ENCODE measurements at regions not wholly inside any gene's neighbourhood (a gene's known extent, or its start where the extent isn't known, plus 50 kb on each side); places are given as distances from the start of the nearest gene placed in this dataset.
A peak's percentile ranks its signal among the peaks of the same experiment; 100 is the strongest.

GRCh38 chr3:73284472-73284871 lies 223.0 kb downstream of the EBLN2 start:
- Histone ChIP-seq H3K4me3 (ENCODE audit: insufficient read length, low read depth) (no peak overlapping the region), H3K4me1 (ENCODE audit: insufficient read depth, insufficient read length) (peaks cover 3% of the 10 kb centered on the region), H3K9me3 (ENCODE audit: insufficient read depth, low read length) (no peaks in the 10 kb centered on the region), H3K9ac (ENCODE audit: insufficient read length, low read depth) (no peak overlapping the region), H3K36me3 (ENCODE audit: insufficient read depth, insufficient read length, low read length) (no peaks in the 10 kb centered on the region), H3K27me3 (ENCODE audit: insufficient read depth, insufficient read length) (no peaks in the 10 kb centered on the region)
- DNase-seq (ENCODE audit: low read depth, low spot score) = no peak
- TF ChIP-seq ZNF274 (IDR thresholded peaks at IDR 0.05; ENCODE audit: low read depth, low read length) = no peak

GRCh38 chr3:73291541-73291940 lies 230.1 kb downstream of the EBLN2 start:
- DNase-seq (ENCODE audit: low read depth, low spot score) = no peak
- TF ChIP-seq SUZ12 (IDR thresholded peaks at IDR 0.05; ENCODE audit: extremely low read depth, insufficient read depth, insufficient read length) = no peak
- no peak for TF ChIP-seq YY1 (IDR thresholded peaks at IDR 0.05; ENCODE audit: insufficient read depth, insufficient read length)
- TF ChIP-seq ZNF274 (IDR thresholded peaks at IDR 0.05; ENCODE audit: low read depth, low read length) = no peak
- H3K36me3 ChIP-seq (ENCODE audit: insufficient read depth, insufficient read length, low read length) = no peaks in the 10 kb centered on the region
- H3K27me3 ChIP-seq (ENCODE audit: insufficient read depth, insufficient read length) = no peaks in the 10 kb centered on the region
- H3K9me3 ChIP-seq (ENCODE audit: insufficient read depth, low read length) = no peaks in the 10 kb centered on the region
- H3K4me3 ChIP-seq (ENCODE audit: insufficient read length, low read depth) = no peak overlapping the region
- no peak overlapping the region for H3K9ac ChIP-seq (ENCODE audit: insufficient read length, low read depth)
- H3K4me1 ChIP-seq (ENCODE audit: insufficient read depth, insufficient read length) = no peaks in the 10 kb centered on the region

DNA sequence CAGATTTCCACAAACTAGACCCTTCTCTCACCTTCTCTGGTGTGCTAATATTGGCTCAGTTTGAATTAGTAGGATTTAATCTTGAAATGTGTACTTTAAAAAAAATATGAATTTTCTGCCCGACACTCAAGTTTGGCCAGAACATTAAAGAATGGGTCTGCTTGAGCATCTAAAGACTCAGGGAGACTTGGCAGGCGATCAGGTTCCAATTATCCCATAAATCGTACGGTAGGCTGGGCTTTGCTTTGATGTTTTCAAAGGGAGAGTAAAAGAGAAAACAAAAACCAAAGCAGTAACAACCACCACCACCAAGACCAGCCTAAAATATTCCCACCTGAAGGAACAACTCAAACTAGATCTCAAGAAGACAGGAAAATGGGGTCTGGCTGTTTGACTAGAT lies 230.8 kb downstream of the EBLN2 start:
- TF ChIP-seq SUZ12 (IDR thresholded peaks at IDR 0.05; ENCODE audit: extremely low read depth, insufficient read depth, insufficient read length) (no peak), ZNF274 (IDR thresholded peaks at IDR 0.05; ENCODE audit: low read depth, low read length) (no peak), YY1 (IDR thresholded peaks at IDR 0.05; ENCODE audit: insufficient read depth, insufficient read length) (no peak)
- Histone ChIP-seq H3K36me3 (ENCODE audit: insufficient read depth, insufficient read length, low read length) (no peaks in the 10 kb centered on the region), H3K4me3 (ENCODE audit: insufficient read length, low read depth) (no peak overlapping the region), H3K4me1 (ENCODE audit: insufficient read depth, insufficient read length) (no peaks in the 10 kb centered on the region), H3K9me3 (ENCODE audit: insufficient read depth, low read length) (no peaks in the 10 kb centered on the region), H3K9ac (ENCODE audit: insufficient read length, low read depth) (no peak overlapping the region), H3K27me3 (ENCODE audit: insufficient read depth, insufficient read length) (no peaks in the 10 kb centered on the region)
- DNase-seq (ENCODE audit: low read depth, low spot score) = no peak

DNA sequence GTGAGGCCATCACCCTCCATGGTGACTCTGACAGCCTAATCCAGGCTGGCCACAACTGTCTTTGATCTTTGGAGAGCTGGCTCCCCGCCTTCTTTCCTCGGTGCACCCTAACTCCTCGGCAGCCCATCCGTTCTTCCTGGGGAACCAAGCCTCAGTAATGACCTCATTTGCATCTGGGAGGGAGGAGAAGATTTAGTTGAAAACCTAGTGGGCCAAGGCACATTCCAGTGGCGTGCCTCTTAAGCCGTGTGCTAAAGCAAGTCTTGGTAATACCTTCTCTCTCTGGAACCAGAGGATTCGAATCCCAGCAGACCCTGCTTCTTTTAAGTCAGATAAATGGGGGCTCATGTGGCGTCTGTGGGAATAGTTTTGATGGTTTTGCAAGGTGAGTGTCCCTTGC lies 233.1 kb downstream of the EBLN2 start:
- peak; percentile 57 for DNase-seq (ENCODE audit: low read depth, low spot score)
- TF ChIP-seq ZNF274 (IDR thresholded peaks at IDR 0.05; ENCODE audit: low read depth, low read length) = no peak
- no peak for TF ChIP-seq YY1 (IDR thresholded peaks at IDR 0.05; ENCODE audit: insufficient read depth, insufficient read length)
- TF ChIP-seq SUZ12 (IDR thresholded peaks at IDR 0.05; ENCODE audit: extremely low read depth, insufficient read depth, insufficient read length) = no peak

DNA sequence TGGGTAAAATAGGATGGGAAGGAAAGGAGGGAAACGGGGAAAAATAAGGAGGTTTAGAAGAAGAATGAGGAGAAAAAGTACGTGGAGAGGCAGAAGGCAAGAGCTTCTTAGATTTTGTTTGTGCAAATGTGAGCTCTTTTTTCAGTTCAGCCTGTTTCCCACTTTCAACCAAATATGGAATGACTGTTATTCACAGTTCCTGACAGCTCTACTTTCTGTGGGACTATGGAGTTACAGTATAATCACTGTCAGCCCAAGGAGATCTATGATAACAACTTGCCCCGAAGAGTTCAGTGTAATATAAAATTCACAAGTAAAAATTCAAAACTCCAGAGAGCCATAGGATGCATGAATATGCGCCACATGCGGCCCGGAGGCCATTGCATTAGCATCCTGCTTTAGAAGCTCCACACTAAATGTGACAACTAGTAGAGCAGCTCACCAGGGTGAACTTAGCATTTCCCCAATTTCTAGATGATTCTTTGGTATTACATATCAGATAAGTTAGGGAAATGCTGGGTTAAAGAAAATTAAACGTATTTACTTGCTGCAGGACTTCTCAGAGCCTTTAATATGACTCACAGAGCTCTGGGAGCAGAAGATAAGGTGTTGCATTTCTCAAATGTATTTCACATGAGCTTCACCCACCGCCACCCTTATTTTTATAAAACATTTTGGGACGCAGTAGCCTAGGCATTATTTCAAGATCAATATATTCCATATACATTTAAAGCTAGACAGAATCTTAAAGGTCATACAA lies 234.6 kb downstream of the EBLN2 start:
- no peak overlapping the region for H3K4me3 ChIP-seq (ENCODE audit: insufficient read length, low read depth)
- H3K4me1 ChIP-seq (ENCODE audit: insufficient read depth, insufficient read length) = no peaks in the 10 kb centered on the region
- DNase-seq (ENCODE audit: low read depth, low spot score) = no peak
- H3K27me3 ChIP-seq (ENCODE audit: insufficient read depth, insufficient read length) = no peaks in the 10 kb centered on the region
- no peak overlapping the region for H3K9ac ChIP-seq (ENCODE audit: insufficient read length, low read depth)
- TF ChIP-seq SUZ12 (IDR thresholded peaks at IDR 0.05; ENCODE audit: extremely low read depth, insufficient read depth, insufficient read length) = no peak
- no peak for TF ChIP-seq ZNF274 (IDR thresholded peaks at IDR 0.05; ENCODE audit: low read depth, low read length)
- TF ChIP-seq YY1 (IDR thresholded peaks at IDR 0.05; ENCODE audit: insufficient read depth, insufficient read length) = no peak
- H3K9me3 ChIP-seq (ENCODE audit: insufficient read depth, low read length) = no peaks in the 10 kb centered on the region
- H3K36me3 ChIP-seq (ENCODE audit: insufficient read depth, insufficient read length, low read length) = no peaks in the 10 kb centered on the region

More for the DNA sequence above, 233.1 kb downstream of the EBLN2 start:
- no peak overlapping the region for H3K4me3 ChIP-seq (ENCODE audit: insufficient read length, low read depth)
- H3K27me3 ChIP-seq (ENCODE audit: insufficient read depth, insufficient read length) = no peaks in the 10 kb centered on the region
- H3K9ac ChIP-seq (ENCODE audit: insufficient read length, low read depth) = no peak overlapping the region
- H3K36me3 ChIP-seq (ENCODE audit: insufficient read depth, insufficient read length, low read length) = no peaks in the 10 kb centered on the region
- no peaks in the 10 kb centered on the region for H3K9me3 ChIP-seq (ENCODE audit: insufficient read depth, low read length)
- H3K4me1 ChIP-seq (ENCODE audit: insufficient read depth, insufficient read length) = no peaks in the 10 kb centered on the region

DNA sequence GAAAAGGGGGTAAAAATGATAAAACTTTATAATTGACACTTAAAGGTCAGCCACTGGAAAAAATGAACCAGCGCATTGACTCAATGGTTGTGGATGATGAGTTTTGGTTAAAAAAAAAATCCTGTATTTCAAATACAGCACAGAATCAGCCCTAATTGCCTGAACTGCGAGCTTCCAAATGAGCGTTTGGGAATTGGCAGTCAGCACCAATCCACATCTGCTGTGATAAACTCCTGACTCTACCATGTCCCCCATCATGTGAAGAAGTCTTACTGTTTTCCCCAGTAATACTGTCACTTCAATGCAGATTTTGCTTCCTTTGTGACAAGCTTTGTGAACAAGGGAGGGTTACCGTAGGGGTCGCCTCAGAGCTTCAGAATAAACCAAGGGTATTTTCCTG lies 235.4 kb downstream of the EBLN2 start:
- Histone ChIP-seq H3K9me3 (ENCODE audit: insufficient read depth, low read length) (no peaks in the 10 kb centered on the region), H3K4me1 (ENCODE audit: insufficient read depth, insufficient read length) (no peaks in the 10 kb centered on the region), H3K9ac (ENCODE audit: insufficient read length, low read depth) (no peak overlapping the region), H3K4me3 (ENCODE audit: insufficient read length, low read depth) (no peak overlapping the region), H3K36me3 (ENCODE audit: insufficient read depth, insufficient read length, low read length) (no peaks in the 10 kb centered on the region), H3K27me3 (ENCODE audit: insufficient read depth, insufficient read length) (no peaks in the 10 kb centered on the region)
- no peak for TF ChIP-seq SUZ12 (IDR thresholded peaks at IDR 0.05; ENCODE audit: extremely low read depth, insufficient read depth, insufficient read length)
- TF ChIP-seq YY1 (IDR thresholded peaks at IDR 0.05; ENCODE audit: insufficient read depth, insufficient read length) = no peak
- TF ChIP-seq ZNF274 (IDR thresholded peaks at IDR 0.05; ENCODE audit: low read depth, low read length) = no peak
- DNase-seq (ENCODE audit: low read depth, low spot score) = no peak

- H3K4me3 ChIP-seq (ENCODE audit: insufficient read length, low read depth) = no peak overlapping the region
- DNase-seq (ENCODE audit: low read depth, low spot score) = no peak
- H3K27me3 ChIP-seq (ENCODE audit: insufficient read depth, insufficient read length) = no peaks in the 10 kb centered on the region
- H3K4me1 ChIP-seq (ENCODE audit: insufficient read depth, insufficient read length) = no peaks in the 10 kb centered on the region
- H3K9ac ChIP-seq (ENCODE audit: insufficient read length, low read depth) = no peak overlapping the region
- no peaks in the 10 kb centered on the region for H3K9me3 ChIP-seq (ENCODE audit: insufficient read depth, low read length)
- TF ChIP-seq SUZ12 (IDR thresholded peaks at IDR 0.05; ENCODE audit: extremely low read depth, insufficient read depth, insufficient read length) (no peak), YY1 (IDR thresholded peaks at IDR 0.05; ENCODE audit: insufficient read depth, insufficient read length) (no peak), ZNF274 (IDR thresholded peaks at IDR 0.05; ENCODE audit: low read depth, low read length) (no peak)
- H3K36me3 ChIP-seq (ENCODE audit: insufficient read depth, insufficient read length, low read length) = no peaks in the 10 kb centered on the region
Observed at GRCh38 chr3:73298243-73299183, 237.1 kb downstream of the EBLN2 start.
